Stomach (tissue), 4 donors: ENCODE measurements at regions not wholly inside any gene's neighbourhood (a gene's known extent, or its start where the extent isn't known, plus 50 kb on each side); places are given as distances from the start of the nearest gene placed in this dataset.
"Not testable (repeated sequence)": the region's sequence is repeated elsewhere in the genome, so short reads cannot be mapped to it uniquely, and the experiment has no call there.

ENCODE experiments used
- EP300 ChIP-seq: sonication (generic); formaldehyde crosslinking; IDR thresholded peaks from one replicate; pipeline ENCODE4 v1.6.1; 2017; ENCODE audit warnings: antibody characterized with exemption
- POLR2A ChIP-seq, 4 donors: fragments of 450-650 bp; IDR thresholded peaks; one replicate each; pipeline ENCODE4 v1.6.1; 2016; ENCODE audit warnings: antibody characterized with exemption in 4 of 4, control low read depth in 2 of 4, mild to moderate bottlenecking in 1 of 4, moderate library complexity in 1 of 4
- POLR2AphosphoS5 ChIP-seq, 3 donors: sonication (generic); formaldehyde crosslinking; IDR thresholded peaks; one replicate each; pipeline ENCODE4 v1.6.1; 2016; ENCODE audit warnings: antibody characterized with exemption in 3 of 3
- TF ChIP-seq, protein P1 (sequence below), 7 experiments: fragments of 450-650 bp in 4 of 7; fragments of 200-600 bp in 3 of 7; sonication (generic) in 3 of 7; IDR thresholded peaks; one replicate each; pipeline ENCODE4 v1.5.1; 2016 to 2019; ENCODE audit warnings: antibody characterized with exemption in 7 of 7, control low read depth in 2 of 7, mild to moderate bottlenecking in 1 of 7

- not testable (repeated sequence) for TF ChIP-seq POLR2A (IDR thresholded peaks at IDR 0.05); POLR2AphosphoS5 (IDR thresholded peaks at IDR 0.05); EP300
- TF ChIP-seq, protein P1, sequence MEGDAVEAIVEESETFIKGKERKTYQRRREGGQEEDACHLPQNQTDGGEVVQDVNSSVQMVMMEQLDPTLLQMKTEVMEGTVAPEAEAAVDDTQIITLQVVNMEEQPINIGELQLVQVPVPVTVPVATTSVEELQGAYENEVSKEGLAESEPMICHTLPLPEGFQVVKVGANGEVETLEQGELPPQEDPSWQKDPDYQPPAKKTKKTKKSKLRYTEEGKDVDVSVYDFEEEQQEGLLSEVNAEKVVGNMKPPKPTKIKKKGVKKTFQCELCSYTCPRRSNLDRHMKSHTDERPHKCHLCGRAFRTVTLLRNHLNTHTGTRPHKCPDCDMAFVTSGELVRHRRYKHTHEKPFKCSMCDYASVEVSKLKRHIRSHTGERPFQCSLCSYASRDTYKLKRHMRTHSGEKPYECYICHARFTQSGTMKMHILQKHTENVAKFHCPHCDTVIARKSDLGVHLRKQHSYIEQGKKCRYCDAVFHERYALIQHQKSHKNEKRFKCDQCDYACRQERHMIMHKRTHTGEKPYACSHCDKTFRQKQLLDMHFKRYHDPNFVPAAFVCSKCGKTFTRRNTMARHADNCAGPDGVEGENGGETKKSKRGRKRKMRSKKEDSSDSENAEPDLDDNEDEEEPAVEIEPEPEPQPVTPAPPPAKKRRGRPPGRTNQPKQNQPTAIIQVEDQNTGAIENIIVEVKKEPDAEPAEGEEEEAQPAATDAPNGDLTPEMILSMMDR (IDR thresholded peaks at IDR 0.05): not testable (repeated sequence)
Measured at GRCh38 chr6:117798819-117799218, 108.2 kb upstream of the SLC35F1 start.
